B cell (primary cell): ENCODE measurements at regions not wholly inside any gene's neighbourhood (a gene's known extent, or its start where the extent isn't known, plus 50 kb on each side); places are given as distances from the start of the nearest gene placed in this dataset.

Source experiments
- ATAC-seq: fragments of 200-7000 bp; cut with Tn5 transposase; one replicate; pipeline ENCODE4 v1.10.0; 2021; ENCODE audit warnings: low read depth, mild to moderate bottlenecking, moderate number of reproducible peaks, moderate library complexity
- CTCF ChIA-PET: fragments of 350-600 bp; sonication (Branson Sonifier 250); formaldehyde crosslinking; loops from one replicate; lab custom pipeline; 2021; ENCODE audit warnings: antibody characterized with exemption, inconsistent platforms; lab: Charles Lee
- POLR2A ChIA-PET: fragments of 350-600 bp; sonication (Branson Sonifier 250); formaldehyde crosslinking; loops from one replicate; lab custom pipeline; 2021; ENCODE audit warnings: antibody characterized with exemption; lab: Charles Lee
- DNase-seq: peaks from one replicate; pipeline ENCODE4 v3.0.0; 2013
- H2AFZ ChIP-seq: 2 replicates; pipeline ENCODE4 v1.6.1; 2012; ENCODE audit warnings: mild to moderate bottlenecking, low read depth, low read length; ENCODE audit not compliant: insufficient read depth, poor library complexity, severe bottlenecking
- H3K27ac ChIP-seq, 2 donors: 1 replicate in 1 of 2; 2 replicates in 1 of 2; pipeline ENCODE4 v1.5.1; 2012 to 2013; ENCODE audit warnings: low read length in 2 of 2, mild to moderate bottlenecking in 2 of 2, moderate library complexity in 1 of 2
- H3K27me3 ChIP-seq, 4 experiments: fragments of 200-600 bp in 1 of 4; sonication (generic) in 1 of 4; replicated peaks in 1 of 4; 1 replicate in 2 of 4; 2 replicates in 2 of 4; pipeline versions ENCODE4 v1.6.1 to v1.7.0; 2013 to 2016; ENCODE audit warnings: low read length in 3 of 4, mild to moderate bottlenecking in 2 of 4, mixed read lengths in 1 of 4, moderate library complexity in 1 of 4; ENCODE audit not compliant: insufficient read depth in 4 of 4, control insufficient read depth in 3 of 4; ENCODE audit errors: control extremely low read depth in 1 of 4
- H3K36me3 ChIP-seq, 2 experiments: replicated peaks in 1 of 2; 1 replicate in 1 of 2; 2 replicates in 1 of 2; pipeline versions ENCODE4 v1.6.1 to v1.7.1; 2013; ENCODE audit warnings: low read length in 1 of 2; ENCODE audit not compliant: insufficient read depth in 2 of 2, control insufficient read depth in 1 of 2; ENCODE audit errors: control extremely low read depth in 1 of 2, extremely low read depth in 1 of 2
- H3K4me1 ChIP-seq, 2 donors: fragments of 200-600 bp in 1 of 2; sonication (generic) in 1 of 2; 1 replicate in 1 of 2; 2 replicates in 1 of 2; pipeline versions ENCODE4 v1.5.1 to v1.6.1; 2013 to 2017; ENCODE audit warnings: low read length in 2 of 2; ENCODE audit not compliant: control insufficient read depth in 2 of 2, insufficient read depth in 2 of 2
- H3K4me2 ChIP-seq: replicated peaks from 2 replicates; pipeline ENCODE3; 2012; ENCODE audit warnings: mild to moderate bottlenecking, low read depth, low read length; ENCODE audit not compliant: poor library complexity, severe bottlenecking
- H3K4me3 ChIP-seq, 5 experiments: fragments of 200-600 bp in 1 of 5; sonication (generic) in 1 of 5; 1 replicate in 3 of 5; 2 replicates in 2 of 5; pipeline versions ENCODE4 v1.5.1 to v1.7.0; 2011 to 2016; ENCODE audit warnings: low read length in 4 of 5, mild to moderate bottlenecking in 4 of 5, low read depth in 2 of 5, control low read depth in 1 of 5, moderate library complexity in 1 of 5; ENCODE audit not compliant: insufficient read depth in 1 of 5; ENCODE audit errors: control extremely low read depth in 1 of 5, extremely low read depth in 1 of 5
- H3K79me2 ChIP-seq: fragments of 200-600 bp; sonication (generic); one replicate; pipeline ENCODE4 v1.6.0; 2016; ENCODE audit warnings: low read length; ENCODE audit not compliant: control insufficient read depth, insufficient read depth
- H3K9ac ChIP-seq: fragments of 200-600 bp; sonication (generic); 2 replicates; pipeline ENCODE4 v1.6.1; 2017; ENCODE audit warnings: mild to moderate bottlenecking, low read length, moderate library complexity
- H3K9me3 ChIP-seq, 3 donors: one replicate each; pipeline versions ENCODE4 v1.6.1 to v1.7.1; 2013; ENCODE audit warnings: low read length in 2 of 3; ENCODE audit not compliant: control insufficient read depth in 2 of 3, insufficient read depth in 1 of 3; ENCODE audit errors: control extremely low read depth in 1 of 3
- H4K20me1 ChIP-seq: 2 replicates; pipeline ENCODE4 v1.6.0; 2012; ENCODE audit warnings: mild to moderate bottlenecking, low read length; ENCODE audit not compliant: insufficient read depth, control insufficient read depth, poor library complexity, severe bottlenecking
- H3K27ac Mint-ChIP-seq: one replicate; pipeline ENCODE4 v1.8.0; 2021; ENCODE audit warnings: mixed read lengths
- H3K27me3 Mint-ChIP-seq: one replicate; pipeline ENCODE4 v1.8.0; 2021; ENCODE audit warnings: mixed read lengths
- H3K4me1 Mint-ChIP-seq: one replicate; pipeline ENCODE4 v1.8.0; 2021; ENCODE audit warnings: mixed read lengths
- H3K4me3 Mint-ChIP-seq: one replicate; pipeline ENCODE4 v1.8.0; 2021; ENCODE audit warnings: mixed read lengths
- H3K9me3 Mint-ChIP-seq: one replicate; pipeline ENCODE4 v1.8.0; 2022; ENCODE audit warnings: mixed read lengths; ENCODE audit not compliant: insufficient read depth
- CTCF ChIP-seq: fragments of 200-600 bp; IDR thresholded peaks from one replicate; pipeline ENCODE4 v1.8.0; 2022; ENCODE audit warnings: antibody characterized with exemption, mild to moderate bottlenecking
- EZH2 ChIP-seq: IDR thresholded peaks from 2 replicates; pipeline ENCODE4 v1.6.1; 2012; ENCODE audit warnings: borderline replicate concordance, low read depth, mild to moderate bottlenecking, moderate library complexity, low read length; ENCODE audit not compliant: insufficient read depth, poor library complexity, severe bottlenecking
- WGBS: methylation state at CpG from one replicate; pipeline ENCODE4 v1.1.5; 2013; ENCODE audit warnings: missing lambda C conversion rate; ENCODE audit not compliant: insufficient coverage; 5-methylcytosine and 5-hydroxymethylcytosine counted together
- intact Hi-C: fragments of 100-400 bp; cut with micrococcal nuclease; formaldehyde crosslinking; loops from one replicate; pipeline ENCODE4 v1.10.0; 2022

GRCh38 chr6:110036408-110037302 lies 58.5 kb downstream of the GPR6 start:
- Histone ChIP-seq H3K4me3 (no peak overlapping the region), H3K79me2 (no peaks in the 10 kb centered on the region), H3K27ac (no peak overlapping the region), H3K4me2 (no peak overlapping the region), H4K20me1 (no peaks in the 10 kb centered on the region), H3K36me3 (no peaks in the 10 kb centered on the region), H3K27me3 (no peaks in the 10 kb centered on the region), H3K9ac (no peak overlapping the region), H3K9me3 (no peaks in the 10 kb centered on the region), H2AFZ (no peak overlapping the region), H3K4me1 (peaks cover 0 to 18% of the 10 kb centered on the region in 2 donors)
- no peak overlapping the region for H3K4me3 Mint-ChIP-seq
- POLR2A ChIA-PET = no interaction called here
- H3K4me1 Mint-ChIP-seq = peaks cover 13% of the 10 kb centered on the region
- no peak for ATAC-seq
- no peaks in the 10 kb centered on the region for H3K27me3 Mint-ChIP-seq
- CTCF ChIA-PET = interaction anchor here (0.6 to 10.2 kb wide), 5 partner anchors 222 to 841 kb away, joined by 3 to 340 read pairs (median 3); no protein-coding TSS in a partner anchor
- peak overlapping the region; percentile 26 for H3K27ac Mint-ChIP-seq
- no peak for DNase-seq
- no peaks in the 10 kb centered on the region for H3K9me3 Mint-ChIP-seq
- intact Hi-C loops = loop anchor here (5.0 to 10.0 kb wide), 3 partner anchors 171 to 654 kb away; partner anchors contain the start of gene CD164
- WGBS = 96% methylated on average over 11 of the region's 11 CpGs
- TF ChIP-seq EZH2 (no peak), CTCF (no peak)

GRCh38 chr6:110037726-110038295 lies 59.7 kb downstream of the GPR6 start:
- ChIA-PET POLR2A (no interaction called here), CTCF (interaction anchor here (0.5 to 10.2 kb wide), 14 partner anchors 9 to 674 kb away, joined by 3 to 340 read pairs (median 3); partner anchors contain the start of genes AK9 and FIG4)
- ATAC-seq (no peak), DNase-seq (no peak)
- H4K20me1 ChIP-seq = no peaks in the 10 kb centered on the region
- H3K79me2 ChIP-seq = no peaks in the 10 kb centered on the region
- no peaks in the 10 kb centered on the region for H3K27me3 Mint-ChIP-seq
- H3K36me3 ChIP-seq = no peaks in the 10 kb centered on the region
- H2AFZ ChIP-seq = no peak overlapping the region
- peaks cover 0 to 18% of the 10 kb centered on the region in 2 donors for H3K4me1 ChIP-seq
- TF ChIP-seq EZH2 = no peak
- TF ChIP-seq CTCF = no peak
- no peaks in the 10 kb centered on the region for H3K9me3 Mint-ChIP-seq
- H3K4me3 Mint-ChIP-seq = no peak overlapping the region
- intact Hi-C loops = loop anchor here (5.0 to 10.0 kb wide), 3 partner anchors 169 to 656 kb away; partner anchors contain the start of gene CD164
- H3K27ac Mint-ChIP-seq = no peak overlapping the region
- peaks cover 13% of the 10 kb centered on the region for H3K4me1 Mint-ChIP-seq
- no peaks in the 10 kb centered on the region for H3K9me3 ChIP-seq
- no peaks in the 10 kb centered on the region for H3K27me3 ChIP-seq
- no peak overlapping the region for H3K4me3 ChIP-seq
- WGBS = 96% methylated on average over 7 of the region's 9 CpGs
- no peak overlapping the region for H3K27ac ChIP-seq
- no peak overlapping the region for H3K4me2 ChIP-seq
- H3K9ac ChIP-seq = no peak overlapping the region
